Activated CD8-positive, alpha-beta T cell treated with anti-CD3 and anti-CD28 coated beads for 36 hours (primary cell): ENCODE measurements at regions not wholly inside any gene's neighbourhood (a gene's known extent, or its start where the extent isn't known, plus 50 kb on each side); places are given as distances from the start of the nearest gene placed in this dataset.

Experiments used
- ATAC-seq: fragments of 200-7000 bp; cut with Tn5 transposase; one replicate; pipeline ENCODE4 v1.10.0; 2021; ENCODE audit warnings: mild to moderate bottlenecking, moderate library complexity
- CTCF ChIA-PET: fragments of 350-600 bp; sonication (Branson Sonifier 250); formaldehyde crosslinking; loops from one replicate; lab custom pipeline; 2021; ENCODE audit warnings: antibody characterized with exemption; lab: Charles Lee
- POLR2A ChIA-PET: fragments of 350-600 bp; sonication (Branson Sonifier 250); formaldehyde crosslinking; loops from one replicate; lab custom pipeline; 2021; ENCODE audit warnings: antibody characterized with exemption; lab: Charles Lee
- DNase-seq: peaks from one replicate; pipeline ENCODE4 v3.0.0-alpha.2; 2020
- H3K27ac Mint-ChIP-seq: one replicate; pipeline ENCODE4 v1.8.0; 2021; ENCODE audit warnings: mild to moderate bottlenecking, mixed read lengths
- H3K27me3 Mint-ChIP-seq: one replicate; pipeline ENCODE4 v1.8.0; 2021; ENCODE audit warnings: mixed read lengths
- H3K36me3 Mint-ChIP-seq: one replicate; pipeline ENCODE4 v1.8.0; 2021; ENCODE audit warnings: low read depth, mixed read lengths
- H3K4me1 Mint-ChIP-seq: one replicate; pipeline ENCODE4 v1.8.0; 2021; ENCODE audit warnings: low read depth, mixed read lengths
- H3K4me3 Mint-ChIP-seq: one replicate; pipeline ENCODE4 v1.8.0; 2021; ENCODE audit warnings: mild to moderate bottlenecking, moderate library complexity, mixed read lengths
- H3K9me3 Mint-ChIP-seq: one replicate; pipeline ENCODE4 v1.8.0; 2021; ENCODE audit warnings: mixed read lengths
- CTCF ChIP-seq: fragments of 200-600 bp; IDR thresholded peaks from one replicate; pipeline ENCODE4 v1.8.0; 2022; ENCODE audit warnings: antibody characterized with exemption, mild to moderate bottlenecking
- intact Hi-C: fragments of 100-400 bp; cut with micrococcal nuclease; formaldehyde crosslinking; loops from one replicate; pipeline ENCODE4 v1.10.0; 2022

DNA sequence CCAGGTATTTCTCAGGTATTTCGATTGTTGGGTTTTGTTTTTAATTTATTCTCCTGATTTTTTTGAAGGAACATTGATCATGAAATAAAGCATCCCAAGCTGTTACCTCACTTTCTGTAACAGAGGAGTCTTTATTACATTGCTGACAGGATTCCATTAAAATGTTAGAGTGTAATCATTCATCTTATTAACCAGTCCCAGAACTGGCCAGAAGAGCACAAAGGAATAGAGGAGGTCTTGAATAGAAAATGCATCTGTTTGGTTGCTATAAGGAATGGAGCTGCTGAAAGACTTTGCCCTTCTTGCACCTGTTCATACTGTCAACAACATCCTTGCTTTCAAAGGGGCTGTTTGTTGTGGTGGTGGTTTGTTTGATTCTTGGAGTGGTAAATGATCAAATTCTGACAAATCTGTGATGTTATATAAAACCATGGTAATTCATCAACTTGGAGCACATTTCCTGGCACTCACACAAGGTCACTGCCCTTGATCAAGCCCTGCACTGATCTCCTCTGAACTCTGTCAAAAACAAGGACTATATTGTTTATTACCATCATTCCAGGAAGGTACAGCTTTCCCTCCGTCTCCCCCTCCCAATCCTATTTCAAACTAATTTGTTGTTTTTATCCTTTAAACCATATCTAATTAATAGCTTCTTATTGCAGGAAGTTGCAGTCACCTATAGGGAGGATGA, 215.8 kb downstream of the PCDH19 start:
- intact Hi-C loops: no loop called here
- H3K4me1 Mint-ChIP-seq: no peaks in the 10 kb centered on the region
- H3K4me3 Mint-ChIP-seq: no peak overlapping the region
- CTCF ChIA-PET: no interaction called here
- H3K36me3 Mint-ChIP-seq: no peaks in the 10 kb centered on the region
- no peaks in the 10 kb centered on the region for H3K27me3 Mint-ChIP-seq
- POLR2A ChIA-PET: no interaction called here
- no peaks in the 10 kb centered on the region for H3K9me3 Mint-ChIP-seq
- ATAC-seq: no peak
- no peak overlapping the region for H3K27ac Mint-ChIP-seq
- DNase-seq: no peak
- no peak for TF ChIP-seq CTCF
